ENCODE measurements at regions not wholly inside any gene's neighbourhood (a gene's known extent, or its start where the extent isn't known, plus 50 kb on each side); places are given as distances from the start of the nearest gene placed in this dataset.

- H3K27ac ChIP-seq = no peak overlapping the region
- ChIA-PET POLR2A (ENCODE audit: low non-redundant PET) (no interaction called here), CTCF (no interaction called here)
- DNase-seq (ENCODE audit: low spot score) = no peak
- TF ChIP-seq CTCF (conservative IDR thresholded peaks at IDR 0.05; ENCODE audit: low read depth) = no peak
These were observed 163.9 kb downstream of the HIPK3 start for GRCh38 chr11:33420959-33421566.

- H3K27ac ChIP-seq = no peak overlapping the region
- DNase-seq (ENCODE audit: low spot score) = no peak
- ChIA-PET POLR2A (ENCODE audit: low non-redundant PET) (no interaction called here), CTCF (interaction anchor here (0.7 kb wide), 1 partner anchor 8 kb away, joined by 8 read pairs; no protein-coding TSS in a partner anchor)
- no peak for TF ChIP-seq CTCF (conservative IDR thresholded peaks at IDR 0.05; ENCODE audit: low read depth)
These were observed 162.7 kb downstream of the HIPK3 start for GRCh38 chr11:33419924-33420323.

- TF ChIP-seq CTCF (conservative IDR thresholded peaks at IDR 0.05; ENCODE audit: low read depth) = no peak
- ChIA-PET POLR2A (ENCODE audit: low non-redundant PET) (no interaction called here), CTCF (interaction anchor here (0.6 kb wide), 1 partner anchor 391 kb away, joined by 4 read pairs; no protein-coding TSS in a partner anchor)
- DNase-seq (ENCODE audit: low spot score) = no peak
- H3K27ac ChIP-seq = no peak overlapping the region
These were observed 159.9 kb downstream of the HIPK3 start for GRCh38 chr11:33417121-33417520.

- TF ChIP-seq CTCF (conservative IDR thresholded peaks at IDR 0.05; ENCODE audit: low read depth) = no peak
- CTCF ChIA-PET = interaction anchor here (0.6 to 0.7 kb wide), 2 partner anchors 15 to 167 kb away, joined by 3 to 4 read pairs; no protein-coding TSS in a partner anchor
- POLR2A ChIA-PET (ENCODE audit: low non-redundant PET) = no interaction called here
- DNase-seq (ENCODE audit: low spot score) = no peak
- H3K27ac ChIP-seq = no peak overlapping the region
These were observed 156.1 kb downstream of the HIPK3 start for GRCh38 chr11:33413301-33413700.

- H3K27ac ChIP-seq = no peak overlapping the region
- no peak for TF ChIP-seq CTCF (conservative IDR thresholded peaks at IDR 0.05; ENCODE audit: low read depth)
- no peak for DNase-seq (ENCODE audit: low spot score)
- ChIA-PET CTCF (interaction anchor here (0.6 kb wide), 1 partner anchor 8 kb away, joined by 8 read pairs; no protein-coding TSS in a partner anchor), POLR2A (ENCODE audit: low non-redundant PET) (no interaction called here)
These were observed 155.1 kb downstream of the HIPK3 start for GRCh38 chr11:33412241-33412640.

- DNase-seq (ENCODE audit: low spot score) = no peak
- no peak for TF ChIP-seq CTCF (conservative IDR thresholded peaks at IDR 0.05; ENCODE audit: low read depth)
- ChIA-PET POLR2A (ENCODE audit: low non-redundant PET) (no interaction called here), CTCF (interaction anchor here (0.6 kb wide), 1 partner anchor 8 kb away, joined by 8 read pairs; no protein-coding TSS in a partner anchor)
- H3K27ac ChIP-seq = no peak overlapping the region
These were observed 154.6 kb downstream of the HIPK3 start for GRCh38 chr11:33411751-33412150.
